BLaER1 (cell line): ENCODE measurements at regions not wholly inside any gene's neighbourhood (a gene's known extent, or its start where the extent isn't known, plus 50 kb on each side); places are given as distances from the start of the nearest gene placed in this dataset.

Experiments used
- H3K27ac ChIP-seq: shearing (Covaris generic); formaldehyde crosslinking; 2 replicates; pipeline ENCODE4 v1.8.1; 2022
- H3K27me3 ChIP-seq: shearing (Covaris generic); formaldehyde crosslinking; 2 replicates; pipeline ENCODE4 v1.8.1; 2022
- H3K36me3 ChIP-seq: shearing (Covaris generic); formaldehyde crosslinking; 2 replicates; pipeline ENCODE4 v1.8.1; 2022
- H3K4me1 ChIP-seq: shearing (Covaris generic); formaldehyde crosslinking; 2 replicates; pipeline ENCODE4 v1.8.1; 2022
- H3K4me2 ChIP-seq: shearing (Covaris generic); formaldehyde crosslinking; 2 replicates; pipeline ENCODE4 v1.8.1; 2022
- H3K4me3 ChIP-seq: shearing (Covaris generic); formaldehyde crosslinking; 2 replicates; pipeline ENCODE4 v1.8.1; 2022
- H3K9ac ChIP-seq: shearing (Covaris generic); formaldehyde crosslinking; 2 replicates; pipeline ENCODE4 v1.8.1; 2022
- H3K9me3 ChIP-seq: shearing (Covaris generic); formaldehyde crosslinking; 2 replicates; pipeline ENCODE4 v1.8.1; 2022
- H4K20me1 ChIP-seq: shearing (Covaris generic); formaldehyde crosslinking; 2 replicates; pipeline ENCODE4 v1.8.1; 2022
- Cebpa-rat ChIP-seq: shearing (Covaris generic); IDR thresholded peaks from 2 replicates; pipeline ENCODE4 v1.8.1; 2022

- no peak overlapping the region for H3K4me3 ChIP-seq
- no peaks in the 10 kb centered on the region for H3K27me3 ChIP-seq
- no peaks in the 10 kb centered on the region for H4K20me1 ChIP-seq
- no peaks in the 10 kb centered on the region for H3K4me1 ChIP-seq
- TF ChIP-seq Cebpa-rat = no peak
- H3K27ac ChIP-seq = no peak overlapping the region
- no peaks in the 10 kb centered on the region for H3K36me3 ChIP-seq
- H3K9ac ChIP-seq = no peak overlapping the region
- no peaks in the 10 kb centered on the region for H3K9me3 ChIP-seq
- H3K4me2 ChIP-seq = no peak overlapping the region
These were observed 88.8 kb upstream of the ZBTB40 start for GRCh38 chr1:22362626-22363402.

GRCh38 chr1:22363403-22364325 is 88.0 kb upstream of the ZBTB40 start:
- Histone ChIP-seq H3K36me3 (no peaks in the 10 kb centered on the region), H3K4me1 (no peaks in the 10 kb centered on the region), H3K4me2 (no peak overlapping the region), H3K9me3 (no peaks in the 10 kb centered on the region), H3K27me3 (no peaks in the 10 kb centered on the region), H3K9ac (no peak overlapping the region), H4K20me1 (no peaks in the 10 kb centered on the region), H3K27ac (no peak overlapping the region), H3K4me3 (no peak overlapping the region)
- no peak for TF ChIP-seq Cebpa-rat

- H3K36me3 ChIP-seq = no peaks in the 10 kb centered on the region
- no peak for TF ChIP-seq Cebpa-rat
- H3K4me1 ChIP-seq = no peaks in the 10 kb centered on the region
- no peak overlapping the region for H3K27ac ChIP-seq
- H3K27me3 ChIP-seq = no peaks in the 10 kb centered on the region
- H3K4me2 ChIP-seq = no peak overlapping the region
- H3K9ac ChIP-seq = no peak overlapping the region
- no peaks in the 10 kb centered on the region for H4K20me1 ChIP-seq
- no peak overlapping the region for H3K4me3 ChIP-seq
- H3K9me3 ChIP-seq = no peaks in the 10 kb centered on the region
These were observed 87.4 kb upstream of the ZBTB40 start for GRCh38 chr1:22364326-22364650.

DNA sequence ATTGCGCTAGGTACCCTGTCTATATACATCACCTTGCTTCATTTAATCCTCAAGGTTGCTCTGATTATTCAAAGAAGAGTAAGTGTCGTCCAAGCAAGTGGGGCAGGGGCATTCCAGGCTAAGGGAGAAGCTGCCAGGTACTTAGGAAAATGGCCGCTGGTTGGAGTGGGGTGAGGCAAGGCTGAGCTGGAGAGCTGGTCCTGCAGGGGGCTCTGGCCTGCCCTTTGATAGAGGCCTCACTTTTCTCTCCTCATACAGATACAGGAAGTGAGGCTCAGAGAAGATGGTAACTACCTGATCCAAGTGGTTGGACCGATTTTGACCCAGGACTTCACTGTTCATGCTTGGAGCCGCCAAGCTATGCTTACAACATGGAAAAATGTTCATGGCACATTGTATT is 86.9 kb upstream of the ZBTB40 start:
- Histone ChIP-seq H3K27me3 (no peaks in the 10 kb centered on the region), H3K4me2 (no peak overlapping the region), H3K4me1 (no peaks in the 10 kb centered on the region), H3K27ac (no peak overlapping the region), H3K9me3 (no peaks in the 10 kb centered on the region), H3K9ac (no peak overlapping the region), H3K36me3 (no peaks in the 10 kb centered on the region), H4K20me1 (no peaks in the 10 kb centered on the region), H3K4me3 (no peak overlapping the region)
- TF ChIP-seq Cebpa-rat = no peak

GRCh38 chr1:22365331-22366295 is 86.0 kb upstream of the ZBTB40 start:
- Histone ChIP-seq H3K9ac (no peak overlapping the region), H4K20me1 (no peaks in the 10 kb centered on the region), H3K27me3 (no peaks in the 10 kb centered on the region), H3K27ac (no peak overlapping the region), H3K4me2 (no peak overlapping the region; the same call in 1 of the 2 replicates), H3K4me1 (no peaks in the 10 kb centered on the region), H3K36me3 (no peaks in the 10 kb centered on the region), H3K4me3 (no peak overlapping the region), H3K9me3 (no peaks in the 10 kb centered on the region)
- no peak for TF ChIP-seq Cebpa-rat

DNA sequence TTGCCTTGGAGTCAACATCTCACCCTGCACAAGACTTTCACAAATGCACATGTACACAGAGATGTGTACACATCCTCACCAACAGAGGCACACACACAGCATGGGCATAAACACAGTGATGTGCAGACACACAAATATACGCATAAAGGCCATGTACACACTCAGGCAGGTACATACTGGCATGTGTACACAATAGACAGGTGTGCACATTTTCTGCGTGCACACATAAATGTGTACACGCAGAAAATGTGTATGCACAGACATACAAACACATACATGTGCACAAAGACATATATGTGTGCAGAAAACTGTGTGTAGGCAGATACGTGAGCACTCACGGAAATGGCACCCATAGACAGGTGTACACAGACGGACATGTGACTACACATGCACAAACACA is 85.3 kb upstream of the ZBTB40 start:
- H3K36me3 ChIP-seq = no peaks in the 10 kb centered on the region
- H4K20me1 ChIP-seq = no peaks in the 10 kb centered on the region
- H3K4me3 ChIP-seq = no peak overlapping the region
- no peaks in the 10 kb centered on the region for H3K27me3 ChIP-seq
- no peaks in the 10 kb centered on the region for H3K9me3 ChIP-seq
- H3K9ac ChIP-seq = no peak overlapping the region
- H3K27ac ChIP-seq = no peak overlapping the region
- no peaks in the 10 kb centered on the region for H3K4me1 ChIP-seq
- H3K4me2 ChIP-seq = no peak overlapping the region
- TF ChIP-seq Cebpa-rat = no peak

GRCh38 chr1:22368125-22368524 is 83.5 kb upstream of the ZBTB40 start:
- H3K27me3 ChIP-seq = no peaks in the 10 kb centered on the region
- no peak overlapping the region for H3K27ac ChIP-seq
- no peak overlapping the region for H3K9ac ChIP-seq

GRCh38 chr1:22369294-22370189 is 82.1 kb upstream of the ZBTB40 start:
- Histone ChIP-seq H3K36me3 (no peaks in the 10 kb centered on the region), H3K4me1 (no peaks in the 10 kb centered on the region), H3K27me3 (no peaks in the 10 kb centered on the region), H4K20me1 (no peaks in the 10 kb centered on the region), H3K9ac (no peak overlapping the region), H3K4me2 (no peak overlapping the region), H3K27ac (no peak overlapping the region), H3K9me3 (peaks cover 14% of the 10 kb centered on the region), H3K4me3 (no peak overlapping the region)
- TF ChIP-seq Cebpa-rat = no peak

More at GRCh38 chr1:22368125-22368524, 83.5 kb upstream of the ZBTB40 start:
- 0 out of 2 replicates have a peak, but pooled peaks cover 5% of the 10 kb centered on the region for H3K9me3 ChIP-seq
- no peaks in the 10 kb centered on the region for H4K20me1 ChIP-seq
- no peak overlapping the region for H3K4me2 ChIP-seq
- H3K4me3 ChIP-seq = no peak overlapping the region
- H3K4me1 ChIP-seq = no peaks in the 10 kb centered on the region
- H3K36me3 ChIP-seq = no peaks in the 10 kb centered on the region
- TF ChIP-seq Cebpa-rat = no peak

DNA sequence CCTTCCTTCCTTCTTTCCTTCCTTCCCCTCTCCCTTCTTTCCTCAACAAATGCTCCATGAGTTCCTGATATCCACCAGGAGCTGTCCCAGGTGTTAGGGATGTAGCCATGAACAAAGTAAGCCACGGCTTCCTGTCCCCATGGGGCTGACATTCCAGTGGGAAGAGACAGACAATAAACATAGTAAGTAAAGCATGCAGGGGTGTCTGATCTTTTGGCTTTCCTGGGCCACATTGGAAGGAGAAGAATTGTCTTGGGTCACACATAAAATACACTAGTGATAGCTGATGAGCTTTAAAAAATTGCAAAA is 81.5 kb upstream of the ZBTB40 start:
- TF ChIP-seq Cebpa-rat = no peak
- H3K4me2 ChIP-seq = no peak overlapping the region
- H3K27me3 ChIP-seq = no peaks in the 10 kb centered on the region
- no peaks in the 10 kb centered on the region for H3K36me3 ChIP-seq
- no peaks in the 10 kb centered on the region for H3K4me1 ChIP-seq
- no peaks in the 10 kb centered on the region for H4K20me1 ChIP-seq
- no peak overlapping the region for H3K9ac ChIP-seq
- peaks cover 14% of the 10 kb centered on the region for H3K9me3 ChIP-seq
- H3K27ac ChIP-seq = no peak overlapping the region
- H3K4me3 ChIP-seq = no peak overlapping the region
